ENCODE measurements at regions not wholly inside any gene's neighbourhood (a gene's known extent, or its start where the extent isn't known, plus 50 kb on each side); places are given as distances from the start of the nearest gene placed in this dataset.
A peak's percentile ranks its signal among the peaks of the same experiment; 100 is the strongest.
"Not testable (repeated sequence)": the region's sequence is repeated elsewhere in the genome, so short reads cannot be mapped to it uniquely, and the experiment has no call there.

DNA sequence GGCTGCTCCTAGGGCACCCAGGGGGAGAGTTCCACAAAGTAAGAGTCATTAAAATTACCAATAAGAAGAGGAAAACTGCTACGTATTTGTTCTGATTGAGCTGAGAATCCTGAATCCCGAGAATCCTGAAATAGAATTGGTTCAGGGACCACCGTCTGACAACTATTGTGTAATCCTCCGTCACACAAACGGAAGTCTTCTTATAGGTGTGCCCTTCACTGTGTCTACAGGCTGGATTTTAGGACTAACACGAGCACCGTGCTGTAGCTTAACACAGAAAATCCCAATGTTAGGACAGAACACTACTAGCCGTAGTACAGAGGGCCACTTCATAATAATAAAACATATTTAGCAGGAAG, 50.6 kb upstream of the RNF182 start:
- DNase-seq = no peak

DNA sequence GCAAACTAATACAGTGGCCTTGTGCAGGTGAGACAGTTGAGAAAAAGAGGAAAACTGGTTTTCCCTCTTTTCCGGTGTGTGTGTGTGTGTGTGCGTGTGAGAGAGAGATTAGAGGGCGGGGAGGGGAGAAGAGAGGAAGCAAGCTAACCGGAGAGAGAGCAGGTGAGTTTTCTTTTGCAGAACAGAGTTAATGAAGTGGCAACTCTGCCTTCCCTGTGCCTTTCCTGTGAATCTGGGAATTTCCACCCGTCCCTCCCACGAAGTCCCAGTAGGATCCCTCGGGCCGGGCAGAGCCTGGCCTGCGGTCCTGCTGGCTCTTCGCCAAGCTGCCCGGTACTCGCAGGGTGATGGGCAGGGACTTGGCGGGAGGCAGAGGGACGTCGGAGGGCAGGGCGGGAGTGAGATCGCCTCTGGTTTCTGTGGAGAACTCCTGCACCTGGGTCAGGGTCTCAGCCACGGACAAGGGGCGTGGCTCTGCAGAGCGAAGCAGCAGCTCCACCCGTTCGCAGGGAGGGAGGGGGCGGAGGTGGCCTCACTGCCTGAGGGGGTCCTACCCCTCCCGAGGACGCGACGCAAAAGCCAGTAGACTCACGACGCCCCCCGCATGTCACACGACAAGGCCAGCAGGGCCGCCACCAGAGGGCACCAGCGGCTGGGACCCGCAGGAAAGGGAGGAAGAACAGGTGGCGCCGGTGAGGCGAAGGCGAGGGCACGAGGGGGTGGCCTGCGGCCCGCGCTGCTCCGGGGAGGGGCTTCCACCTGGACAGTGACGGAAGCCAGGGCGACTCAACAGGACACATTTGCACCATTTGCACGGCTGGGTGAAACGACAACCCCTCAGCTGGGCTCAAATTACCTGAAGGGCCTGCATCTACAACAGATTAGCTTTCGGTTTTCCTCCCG, 51.2 kb upstream of the RNF182 start:
- peak; percentile 67 to 70 for DNase-seq

DNA sequence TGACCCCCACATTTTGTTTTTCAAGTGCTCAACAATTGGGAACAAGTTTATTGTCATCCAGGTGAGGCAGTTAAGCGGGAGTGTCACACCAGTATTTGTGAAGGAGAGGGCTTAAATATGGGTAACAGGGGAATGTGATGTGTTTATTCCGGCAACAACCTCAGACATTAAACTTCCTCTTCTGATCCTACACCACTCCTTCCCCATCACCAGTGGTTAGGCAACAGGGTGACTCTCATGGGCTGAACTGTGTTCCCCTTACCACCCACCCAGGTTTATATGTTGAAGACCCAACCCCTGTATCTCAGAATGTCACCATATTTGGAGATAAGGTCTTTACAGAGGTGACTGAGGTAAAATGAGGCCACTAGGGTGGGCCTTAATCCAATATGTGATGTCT, 52.1 kb upstream of the RNF182 start:
- DNase-seq = peak in 1 of 2 donors; percentile 13

DNA sequence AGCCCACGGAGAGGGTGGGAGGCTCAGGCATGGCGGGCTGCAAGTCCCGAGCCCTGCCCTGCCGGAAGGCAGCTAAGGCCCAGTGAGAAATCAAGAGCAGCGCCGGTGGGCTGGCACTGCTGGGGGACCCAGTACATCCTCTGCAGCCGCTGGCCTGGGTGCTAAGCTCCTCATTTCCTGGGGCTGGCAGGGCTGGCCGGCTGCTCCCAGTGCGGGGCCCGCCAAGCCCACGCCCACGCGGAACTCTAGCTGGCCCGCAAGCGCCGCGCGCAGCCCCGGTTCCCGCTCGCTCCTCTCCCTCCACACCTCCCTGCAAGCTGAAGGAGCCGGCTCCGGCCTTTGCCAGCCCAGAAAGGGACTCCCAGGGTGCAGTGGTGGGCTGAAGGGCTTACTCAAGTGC, 52.7 kb upstream of the RNF182 start:
- not testable (repeated sequence) for DNase-seq

DNA sequence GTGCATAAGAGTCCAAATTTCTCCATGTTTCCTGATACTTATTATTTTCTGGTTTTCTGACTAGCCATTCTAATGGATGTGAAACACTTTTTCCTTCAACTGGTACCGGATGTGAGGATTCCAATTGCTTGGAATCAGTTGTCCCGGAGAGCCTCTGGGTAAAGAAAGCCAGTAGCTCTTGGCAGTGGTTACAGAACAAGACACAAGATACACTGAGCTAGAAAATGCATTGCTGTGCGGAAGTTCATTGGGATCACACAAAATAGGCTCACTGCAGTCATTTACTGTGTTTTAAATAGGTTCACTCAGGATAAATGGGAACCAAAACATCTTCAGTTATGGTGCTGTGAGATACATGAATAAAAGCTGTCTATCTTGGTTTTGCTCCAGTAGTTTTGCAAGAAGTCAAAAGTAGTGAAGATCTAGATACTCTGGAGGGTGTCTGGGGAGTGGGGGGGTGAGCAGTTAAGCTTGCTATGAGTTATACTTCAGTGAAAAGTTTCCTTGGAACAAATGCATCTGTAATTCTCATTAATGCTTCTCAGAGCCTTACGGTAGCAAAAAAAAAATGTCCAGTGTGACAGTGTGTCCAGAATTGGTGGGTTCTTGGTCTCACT, 54.4 kb upstream of the RNF182 start:
- DNase-seq = no peak

DNA sequence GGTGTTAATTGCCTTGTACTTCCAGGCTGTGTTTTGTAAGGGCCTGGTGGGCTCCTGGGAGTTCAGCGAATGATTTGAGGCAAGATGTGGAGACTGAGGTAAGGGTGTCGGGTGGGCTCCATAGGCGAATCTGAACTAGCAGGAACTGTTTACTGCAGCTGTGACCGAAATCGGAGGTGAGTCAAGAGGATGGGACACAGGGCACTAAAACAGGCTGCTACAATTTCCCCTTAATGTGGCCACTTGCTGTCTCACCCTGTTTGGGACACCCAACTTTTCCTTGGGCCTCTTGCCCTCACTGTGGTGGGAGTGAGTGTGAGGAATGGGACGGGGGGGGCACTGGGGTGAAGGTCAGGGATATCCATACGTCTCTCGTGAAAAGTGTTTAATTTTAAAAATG, 53.9 kb upstream of the MCUR1 start:
- no peak for DNase-seq

DNA sequence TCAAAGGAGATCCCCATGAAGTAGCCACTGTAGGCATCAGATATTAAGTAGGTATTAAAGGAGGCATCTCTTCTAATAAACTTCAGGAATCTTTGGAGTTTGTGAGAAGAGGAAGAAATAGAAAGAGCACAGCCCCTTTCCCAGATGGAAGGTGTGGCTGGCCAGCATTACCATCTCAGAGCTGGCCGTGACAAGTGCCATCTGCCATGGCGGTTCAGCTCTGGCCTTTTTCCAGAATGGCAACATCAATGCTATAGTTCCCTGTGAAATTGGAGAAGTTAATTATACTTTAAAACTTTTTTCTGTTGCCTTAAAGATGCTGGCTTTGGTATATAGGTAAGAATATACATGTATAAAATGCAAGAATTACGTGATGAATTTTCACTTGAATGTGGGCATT, 51.9 kb upstream of the MCUR1 start:
- no peak for DNase-seq

DNA sequence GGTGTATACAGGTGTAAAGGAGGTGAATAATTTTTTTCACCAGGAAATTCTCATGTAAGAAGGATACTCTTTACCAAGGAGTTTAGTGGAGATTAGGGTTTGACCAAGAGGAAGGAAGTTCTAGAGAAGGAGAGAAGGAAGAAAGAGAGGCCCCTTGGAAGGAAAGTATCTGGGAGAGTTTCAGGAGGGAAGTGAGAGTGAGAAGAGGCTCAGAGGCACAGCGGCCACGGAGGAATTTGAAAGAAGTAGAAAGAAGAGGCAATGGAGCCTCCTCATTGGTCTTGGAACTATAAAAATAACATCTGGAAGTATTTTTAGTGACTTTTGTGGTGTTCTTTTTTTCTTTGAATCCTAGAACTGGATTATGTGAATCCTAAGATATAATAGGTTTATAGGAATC, 50.8 kb upstream of the MCUR1 start:
- no peak for DNase-seq

DNA sequence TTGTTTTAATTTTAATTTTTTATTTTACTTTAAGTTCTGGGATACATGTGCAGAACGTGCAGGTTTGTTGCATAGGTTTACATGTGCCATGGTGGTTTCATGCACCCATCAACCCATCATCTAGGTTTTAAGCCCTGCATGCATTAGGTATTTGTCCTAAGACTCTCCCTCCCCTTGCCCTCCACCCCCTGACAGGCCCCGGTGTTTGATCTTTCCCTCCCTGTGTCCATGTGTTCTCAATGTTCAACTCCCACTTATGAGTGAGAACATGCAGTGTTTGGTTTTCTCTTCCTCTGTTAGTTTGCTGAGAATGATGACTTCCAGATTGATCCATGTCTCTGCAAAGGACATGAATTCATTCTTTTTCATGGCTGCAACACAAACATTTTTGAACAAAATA, 50.3 kb upstream of the MCUR1 start:
- DNase-seq = not testable (repeated sequence)

Measured in CD4-positive, alpha-beta T cell treated with Interferon alpha-2 for 1 hour (primary cell).